Activated T-cell treated with anti-CD3 and anti-CD28 coated beads for 1 hour (primary cell): ENCODE measurements at regions not wholly inside any gene's neighbourhood (a gene's known extent, or its start where the extent isn't known, plus 50 kb on each side); places are given as distances from the start of the nearest gene placed in this dataset.
"Not testable (repeated sequence)": the region's sequence is repeated elsewhere in the genome, so short reads cannot be mapped to it uniquely, and the experiment has no call there.

ENCODE experiments used
- DNase-seq: peaks from one replicate; pipeline ENCODE4 v3.0.0-alpha.2; 2020; ENCODE audit warnings: low read depth

DNA sequence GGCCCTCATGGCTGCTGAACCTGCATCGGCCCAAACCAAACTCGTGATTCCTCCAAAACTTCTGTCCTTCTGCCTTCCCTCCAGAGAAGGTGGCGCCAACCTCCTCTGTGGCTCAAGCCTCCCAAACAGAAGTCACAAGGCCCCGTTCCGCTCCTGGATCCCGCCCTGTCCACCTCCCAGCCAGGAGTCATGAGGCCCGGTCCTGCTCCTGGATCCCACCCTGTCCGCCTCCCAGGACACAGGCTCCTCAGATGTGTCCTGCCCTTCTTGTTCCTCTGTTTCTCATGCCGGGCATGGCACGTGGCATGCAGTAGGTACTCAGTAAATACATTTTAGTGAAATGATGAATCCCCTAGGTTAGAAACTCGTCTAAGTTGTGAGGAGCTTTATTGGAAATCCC lies 94.2 kb upstream of the SFSWAP start:
- DNase-seq: no peak

DNA sequence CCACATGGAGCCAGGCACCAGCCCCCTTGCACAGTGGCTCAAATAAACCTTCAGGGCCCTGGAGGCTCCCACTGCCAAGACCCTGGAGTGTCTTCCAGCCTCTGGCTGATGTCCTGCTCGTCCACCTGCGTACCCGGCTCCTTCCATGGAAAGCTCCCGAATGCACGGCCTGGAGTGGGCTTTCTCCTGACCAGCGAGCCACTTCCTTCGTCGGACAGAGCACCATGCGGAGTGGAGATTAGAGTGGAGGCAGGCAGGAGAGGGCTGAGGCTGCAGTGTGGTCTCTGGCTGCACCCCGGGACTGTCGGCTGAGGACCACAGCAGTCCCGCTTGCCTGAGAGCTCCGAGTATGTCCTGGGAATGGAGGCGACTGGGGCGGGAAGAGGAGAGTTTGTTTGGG lies 93.7 kb upstream of the SFSWAP start:
- no peak for DNase-seq

DNA sequence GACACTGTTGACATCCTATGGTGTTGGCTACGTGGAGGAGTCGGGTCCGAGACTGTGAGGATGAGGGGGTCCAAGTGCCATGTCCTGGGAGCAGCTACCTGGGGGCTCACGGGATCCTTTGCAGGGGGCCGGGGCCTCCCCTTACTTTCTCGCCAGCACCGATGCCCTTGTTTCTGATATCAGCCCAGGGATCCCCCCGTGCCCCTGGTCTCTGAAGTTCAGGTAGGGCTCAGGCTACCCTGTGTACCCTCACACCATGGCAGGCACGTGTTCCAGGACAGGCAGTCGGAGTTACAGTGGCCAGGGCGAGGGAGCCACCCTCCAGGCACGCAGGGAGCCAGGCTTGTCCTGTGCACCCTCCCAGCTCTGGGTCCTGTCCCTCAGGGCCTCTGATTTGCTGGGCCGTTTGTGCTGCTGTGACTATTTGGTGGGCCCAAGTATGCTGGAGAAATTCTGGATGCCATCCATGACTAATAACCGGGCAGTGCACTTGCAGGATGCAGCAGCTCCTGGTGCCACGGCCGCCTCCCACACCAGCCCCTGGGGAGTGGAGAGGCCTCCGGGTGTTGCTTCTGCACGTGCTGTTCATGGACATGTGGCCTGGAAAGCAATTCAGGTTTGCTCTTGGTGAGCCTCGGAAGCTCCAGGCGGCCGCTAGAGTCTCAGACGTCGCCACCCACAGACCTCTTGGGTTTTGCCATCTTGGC lies 93.1 kb upstream of the SFSWAP start:
- DNase-seq: no peak

DNA sequence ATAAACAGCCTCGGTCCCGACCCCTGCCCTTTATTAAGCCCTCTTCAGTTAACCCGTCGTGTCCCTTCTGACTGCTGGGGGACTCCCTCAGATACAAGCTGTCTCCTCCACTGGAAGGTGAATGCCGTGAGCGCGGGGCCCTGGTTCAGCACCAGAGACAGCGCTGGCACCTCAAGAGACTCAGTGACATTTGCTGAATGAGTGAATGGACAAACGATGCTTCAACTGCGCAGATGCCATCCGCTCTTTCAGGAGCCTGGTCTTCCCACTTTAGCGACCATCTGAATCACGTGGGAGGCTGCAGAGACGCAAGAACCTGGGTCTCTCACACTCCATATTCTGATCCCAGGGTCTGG lies 92.6 kb upstream of the SFSWAP start:
- DNase-seq: no peak

DNA sequence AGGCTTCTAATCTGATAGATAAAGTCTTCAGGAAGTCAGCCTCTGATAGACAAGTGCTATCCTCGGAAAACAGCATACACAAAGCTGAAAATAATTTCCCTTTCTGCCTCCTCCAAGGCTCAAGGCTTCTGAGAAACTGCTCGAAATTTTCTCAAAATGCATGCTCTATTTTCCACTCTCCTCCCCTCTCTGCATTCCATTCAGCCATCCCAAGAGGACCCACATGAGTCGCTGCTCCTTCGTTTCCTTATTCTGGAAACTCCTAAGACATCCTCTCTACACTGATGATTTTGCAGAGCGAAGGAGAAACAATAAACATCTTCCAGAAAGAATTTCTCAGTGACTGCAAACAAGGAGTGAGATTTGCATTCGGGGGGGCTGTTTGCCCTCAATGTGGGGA lies 92.2 kb upstream of the SFSWAP start:
- no peak for DNase-seq

DNA sequence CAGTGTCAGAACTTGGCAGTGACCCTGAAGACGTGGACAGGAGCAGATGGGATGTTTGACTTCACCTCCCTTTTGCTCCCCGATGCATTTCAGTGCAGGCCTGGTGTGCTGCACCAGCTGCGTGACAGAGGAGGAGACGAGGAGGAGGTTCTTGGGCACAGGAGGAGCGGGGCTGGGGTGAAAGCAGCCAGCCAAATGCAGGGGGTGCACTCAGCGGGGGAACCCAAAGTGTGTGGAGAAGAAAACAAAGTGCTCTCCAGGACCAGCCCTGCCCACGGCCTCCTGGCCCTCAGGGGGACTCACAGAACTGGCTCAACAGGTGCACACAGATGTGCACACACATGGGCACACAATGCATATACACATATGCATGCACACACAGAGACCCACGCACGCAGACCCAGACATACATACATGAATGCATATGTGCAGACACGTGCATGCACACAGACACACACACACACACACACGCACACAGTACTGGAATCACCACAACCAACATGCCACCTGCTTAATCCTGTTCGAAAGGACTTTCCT lies 91.7 kb upstream of the SFSWAP start:
- no peak for DNase-seq

DNA sequence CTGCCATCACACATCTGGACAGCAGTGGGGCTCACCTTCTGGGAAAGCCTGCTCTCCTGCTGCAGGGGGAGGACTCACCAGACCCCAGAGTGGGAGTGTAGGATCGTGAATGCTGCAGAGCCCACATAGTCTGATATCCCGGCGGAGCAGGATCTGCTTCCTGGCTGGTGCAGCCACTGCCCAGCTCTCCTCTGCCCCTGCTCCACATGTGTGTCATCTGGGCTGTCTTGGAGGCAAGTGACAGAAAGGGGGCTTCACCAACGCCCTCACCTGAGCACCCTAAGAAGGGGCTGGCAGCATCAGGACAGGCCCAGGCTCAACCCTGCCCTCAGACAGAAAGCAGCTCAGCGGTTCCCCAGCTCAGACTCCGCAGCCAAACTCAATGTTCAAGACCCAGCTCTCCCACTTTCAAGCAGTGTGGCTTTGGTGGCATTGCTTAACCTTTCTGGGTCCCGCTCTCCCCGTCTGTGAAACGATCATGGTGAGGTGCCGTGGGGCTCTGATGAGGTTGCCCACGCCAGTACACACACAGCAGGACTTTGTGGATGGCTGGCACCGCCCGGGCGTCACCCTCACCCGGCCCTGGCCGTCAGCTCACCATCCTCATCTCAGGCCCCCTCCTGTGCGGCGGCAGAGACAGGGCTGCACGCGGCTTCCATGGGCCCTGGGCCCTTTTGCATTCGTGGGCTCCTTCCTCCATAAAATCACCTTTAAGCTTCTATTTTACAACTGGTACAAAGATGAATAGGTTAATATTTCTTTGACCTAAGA lies 91.0 kb upstream of the SFSWAP start:
- no peak for DNase-seq

DNA sequence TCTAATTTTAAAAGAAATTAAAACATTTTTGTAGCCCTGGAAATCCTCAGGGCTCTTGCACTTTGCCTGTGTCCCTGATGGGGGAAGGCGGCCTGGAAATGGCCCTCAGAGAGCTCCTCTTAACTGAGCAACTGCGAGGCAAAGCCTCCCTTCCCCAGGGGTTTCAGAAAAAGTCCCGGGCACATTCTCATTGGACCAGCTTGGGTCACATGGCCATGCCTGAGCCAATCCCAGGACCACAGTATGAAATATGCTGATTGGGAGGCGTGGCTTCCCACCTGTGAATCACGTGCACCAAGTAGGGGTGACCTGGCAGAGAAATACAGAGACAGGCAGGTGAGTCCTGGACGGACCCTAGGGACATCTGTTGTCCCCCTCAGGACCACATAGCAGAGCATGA lies 90.4 kb upstream of the SFSWAP start:
- no peak for DNase-seq

DNA sequence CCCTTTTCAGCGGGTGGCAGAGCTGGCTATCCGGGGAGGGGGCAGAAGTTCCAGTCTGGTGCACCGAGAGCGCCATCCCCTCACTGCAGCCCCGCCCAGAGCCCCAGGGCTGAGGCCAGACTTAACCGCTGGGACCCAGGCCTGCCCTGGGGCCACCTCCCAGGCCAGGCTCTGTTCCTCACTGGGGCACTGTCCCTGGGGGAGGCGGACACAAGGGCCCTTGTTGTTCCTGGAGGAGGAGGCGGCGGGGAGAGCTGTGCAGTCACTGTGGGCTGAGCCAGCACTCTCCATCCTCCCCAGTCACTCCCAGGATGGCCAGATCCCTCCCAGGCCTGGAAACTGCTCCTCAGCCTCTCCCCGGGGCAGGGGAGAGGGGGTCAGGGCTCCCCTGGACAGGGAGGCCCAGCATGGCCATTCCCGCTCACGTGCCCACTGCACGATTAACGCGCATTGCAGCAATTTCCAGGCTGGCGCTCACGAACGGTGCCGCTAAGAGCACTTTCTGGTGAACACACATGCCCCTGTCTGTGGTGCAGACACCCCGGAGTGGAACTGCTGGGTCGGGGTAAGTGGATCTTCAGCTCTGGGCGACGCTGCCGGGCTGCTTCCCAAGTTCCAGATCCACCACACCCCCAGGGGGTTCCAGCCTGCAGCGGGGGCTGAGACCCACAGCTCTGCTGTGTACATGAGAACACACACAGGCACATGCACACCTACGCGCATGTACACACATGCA lies 89.8 kb upstream of the SFSWAP start:
- no peak for DNase-seq

DNA sequence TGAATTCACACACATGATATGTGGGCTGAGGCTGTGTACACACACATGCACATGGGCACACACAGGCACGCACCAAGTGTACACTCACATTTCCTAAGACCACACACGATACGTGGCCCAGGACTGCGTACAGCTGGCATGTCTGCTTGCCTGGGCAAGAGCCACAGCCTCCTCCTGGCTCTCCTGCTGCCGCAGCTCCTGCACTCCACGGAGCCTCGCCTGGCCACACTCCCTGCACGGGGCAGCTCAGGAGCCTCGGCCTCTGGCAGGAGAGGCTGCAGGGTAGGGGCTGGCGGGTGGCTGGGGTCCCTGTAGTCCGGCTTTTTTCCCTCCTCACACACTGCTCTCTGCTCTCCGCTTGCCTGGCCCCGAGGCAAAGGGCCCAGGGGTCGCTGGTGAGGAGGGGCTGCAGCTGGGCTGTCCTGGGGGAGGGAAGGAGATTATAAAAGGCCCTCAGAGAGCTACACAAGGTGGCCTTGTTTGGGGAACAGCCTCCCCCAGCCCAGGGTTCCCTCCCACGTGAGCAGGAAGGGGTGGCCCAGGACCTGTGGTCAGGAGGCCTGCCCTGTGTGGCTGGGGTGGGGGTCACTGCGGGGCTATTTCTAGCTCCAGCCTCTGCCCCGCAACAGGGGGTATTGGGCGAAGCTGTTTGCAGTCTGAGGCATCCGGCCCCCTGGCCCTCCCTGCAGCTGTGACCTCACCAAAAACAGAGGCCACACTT lies 89.0 kb upstream of the SFSWAP start:
- DNase-seq: no peak

DNA sequence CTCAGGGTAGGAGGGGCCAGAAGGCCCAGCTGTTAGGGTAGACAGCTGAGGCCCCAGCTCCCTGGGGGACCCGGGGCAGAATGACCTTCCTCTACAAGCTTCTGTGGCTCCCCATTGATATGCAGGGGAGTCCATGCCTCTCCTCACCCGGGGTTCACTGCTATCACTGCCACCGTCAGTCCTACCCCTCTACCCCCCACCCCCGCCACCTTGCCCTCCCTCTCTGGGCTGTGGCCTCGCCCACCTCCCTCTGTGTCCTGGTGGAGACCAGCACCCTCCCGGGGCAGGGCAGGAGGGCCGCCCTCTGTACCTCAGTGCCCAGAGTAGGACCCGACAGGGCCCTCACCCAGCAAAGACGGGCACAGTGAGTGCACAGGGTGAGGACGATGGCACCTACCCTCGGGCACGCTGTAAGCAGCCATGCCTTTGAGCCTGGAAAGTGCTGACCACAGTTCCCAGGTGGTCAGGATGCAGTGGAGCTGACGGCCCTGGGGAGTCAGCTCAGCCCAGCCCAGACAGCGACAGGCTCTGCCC lies 88.4 kb upstream of the SFSWAP start:
- DNase-seq: no peak

DNA sequence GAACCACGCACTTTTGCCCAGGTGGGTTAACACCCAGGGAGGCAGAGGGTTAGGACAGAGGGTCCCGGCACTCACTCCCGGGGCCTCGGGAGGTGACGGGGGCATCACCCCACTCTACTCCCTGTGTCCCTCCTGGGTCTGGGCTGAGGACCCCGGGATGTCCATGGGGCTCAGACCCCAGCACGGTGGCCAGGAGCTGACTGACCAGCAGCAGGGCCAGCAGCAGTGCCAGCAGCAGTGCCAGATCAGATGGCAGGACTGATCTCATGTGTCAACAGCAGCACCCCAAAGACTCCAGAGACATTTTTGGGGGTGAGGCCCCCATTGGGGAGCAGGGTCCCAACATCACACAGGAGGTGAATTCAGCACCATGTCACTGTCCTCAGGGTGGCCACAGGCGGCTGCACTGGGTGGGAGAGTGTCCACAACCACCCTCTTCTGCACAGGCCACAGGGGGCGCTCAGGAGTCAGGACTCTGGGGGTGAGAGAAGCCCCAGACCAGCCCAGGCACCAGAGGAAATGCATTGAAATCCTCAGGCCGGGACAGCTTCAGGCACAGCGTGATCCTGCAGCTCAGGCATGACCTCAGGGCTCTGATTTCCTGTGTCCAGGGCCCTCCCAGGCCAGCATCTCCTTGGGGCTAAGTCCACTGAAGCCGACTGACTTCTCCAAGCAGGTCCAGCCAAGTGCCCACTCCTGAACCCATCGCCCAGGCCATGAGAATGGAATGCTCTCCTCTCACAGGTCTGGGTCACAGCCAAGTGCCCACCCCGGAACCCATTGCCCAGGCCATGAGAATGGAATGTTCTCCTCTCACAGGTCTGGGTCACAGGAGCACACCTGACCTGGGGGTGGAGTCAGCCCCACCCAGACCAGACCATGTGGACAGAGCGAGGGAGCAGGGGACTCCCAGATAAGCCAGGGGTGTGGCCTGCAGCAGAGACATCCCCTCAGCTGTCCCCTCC lies 87.2 kb upstream of the SFSWAP start:
- DNase-seq: not testable (repeated sequence)

DNA sequence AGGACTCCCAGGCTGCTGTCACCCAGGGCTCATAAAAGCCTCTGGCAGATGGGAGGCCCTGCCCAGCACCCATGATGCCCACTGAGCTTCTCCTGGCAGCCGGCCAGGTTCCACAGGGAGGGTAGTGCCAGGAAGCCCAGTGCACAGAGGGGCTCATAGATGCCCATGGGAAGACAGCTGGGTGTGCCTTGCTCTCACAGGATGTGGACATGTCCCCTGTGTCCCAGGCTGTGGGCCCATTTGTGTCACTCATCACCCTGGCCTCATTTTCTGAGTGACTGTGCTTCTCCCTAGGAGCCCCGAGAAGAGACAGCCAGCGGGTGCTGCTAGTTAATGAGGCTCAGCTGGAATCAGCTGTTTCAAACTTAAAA lies 86.5 kb upstream of the SFSWAP start:
- not testable (repeated sequence) for DNase-seq

DNA sequence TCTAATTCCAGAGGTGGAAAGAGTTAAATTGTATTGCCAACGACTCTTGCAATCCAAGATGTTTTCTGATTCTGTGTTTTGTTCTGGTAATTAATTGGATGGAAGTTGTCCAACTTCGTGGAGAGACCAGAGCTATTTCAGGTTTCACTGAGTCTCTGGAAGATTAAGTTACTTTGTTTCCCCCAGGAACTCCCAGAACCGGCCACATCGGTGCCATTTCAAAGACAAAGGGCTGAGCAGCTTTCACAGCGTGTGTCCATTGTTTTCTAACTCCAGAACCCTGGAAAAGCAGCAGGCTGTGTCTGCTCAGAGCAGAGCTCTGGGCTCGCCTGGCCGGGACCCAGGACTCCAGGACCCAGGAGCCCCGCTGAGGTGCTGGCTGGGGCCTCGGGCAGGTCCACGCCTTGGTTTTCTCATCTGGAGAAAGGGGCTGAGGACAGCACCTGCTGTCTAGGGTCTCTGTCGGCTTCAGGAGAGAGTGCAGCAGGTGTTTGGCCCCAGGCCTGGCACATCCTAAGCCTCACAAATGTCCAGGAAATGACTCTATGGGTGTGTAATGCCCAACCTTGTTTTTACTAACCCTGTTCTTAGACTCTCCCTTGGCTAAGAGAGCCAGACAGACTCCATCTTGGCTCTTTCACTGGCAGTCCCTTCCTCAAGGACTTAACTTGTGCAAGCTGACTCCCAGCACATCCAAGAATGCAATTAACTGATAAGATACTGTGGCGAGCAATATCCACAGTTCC lies 86.0 kb upstream of the SFSWAP start:
- DNase-seq: not testable (repeated sequence)

DNA sequence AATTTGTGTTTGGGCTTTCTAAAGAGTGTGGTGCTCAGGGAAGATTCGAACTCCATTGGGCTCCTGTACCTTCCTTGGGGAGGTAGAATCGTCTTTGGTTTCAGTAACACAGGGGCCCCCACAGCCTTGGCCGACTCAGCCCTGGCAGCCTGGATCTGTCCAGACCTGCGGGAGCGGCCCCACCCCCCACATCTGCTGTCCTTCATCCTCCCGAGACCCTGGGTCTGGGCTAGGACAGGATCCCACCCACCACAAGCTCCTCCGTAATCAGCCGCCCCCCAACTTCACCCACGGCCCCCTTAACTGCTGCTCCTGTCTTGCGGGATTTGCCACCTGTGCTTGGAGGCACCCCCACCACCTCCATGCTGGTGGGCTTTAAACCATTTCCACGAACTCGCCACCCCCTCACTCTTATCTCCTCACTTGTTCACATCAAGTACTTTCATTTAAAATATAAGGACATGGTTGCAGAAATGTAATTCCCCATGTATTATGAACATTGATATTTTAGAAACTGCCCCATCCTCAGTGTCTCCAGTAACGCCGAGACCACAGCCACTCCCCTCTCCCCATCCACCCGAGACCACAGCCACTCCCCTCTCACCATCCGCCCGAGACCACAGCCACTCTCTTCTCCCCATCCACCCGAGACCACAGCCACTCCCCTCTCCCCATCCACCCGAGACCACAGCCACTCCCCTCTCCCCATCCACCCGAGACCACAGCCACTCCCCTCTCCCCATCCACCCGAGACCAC lies 84.7 kb upstream of the SFSWAP start:
- not testable (repeated sequence) for DNase-seq

DNA sequence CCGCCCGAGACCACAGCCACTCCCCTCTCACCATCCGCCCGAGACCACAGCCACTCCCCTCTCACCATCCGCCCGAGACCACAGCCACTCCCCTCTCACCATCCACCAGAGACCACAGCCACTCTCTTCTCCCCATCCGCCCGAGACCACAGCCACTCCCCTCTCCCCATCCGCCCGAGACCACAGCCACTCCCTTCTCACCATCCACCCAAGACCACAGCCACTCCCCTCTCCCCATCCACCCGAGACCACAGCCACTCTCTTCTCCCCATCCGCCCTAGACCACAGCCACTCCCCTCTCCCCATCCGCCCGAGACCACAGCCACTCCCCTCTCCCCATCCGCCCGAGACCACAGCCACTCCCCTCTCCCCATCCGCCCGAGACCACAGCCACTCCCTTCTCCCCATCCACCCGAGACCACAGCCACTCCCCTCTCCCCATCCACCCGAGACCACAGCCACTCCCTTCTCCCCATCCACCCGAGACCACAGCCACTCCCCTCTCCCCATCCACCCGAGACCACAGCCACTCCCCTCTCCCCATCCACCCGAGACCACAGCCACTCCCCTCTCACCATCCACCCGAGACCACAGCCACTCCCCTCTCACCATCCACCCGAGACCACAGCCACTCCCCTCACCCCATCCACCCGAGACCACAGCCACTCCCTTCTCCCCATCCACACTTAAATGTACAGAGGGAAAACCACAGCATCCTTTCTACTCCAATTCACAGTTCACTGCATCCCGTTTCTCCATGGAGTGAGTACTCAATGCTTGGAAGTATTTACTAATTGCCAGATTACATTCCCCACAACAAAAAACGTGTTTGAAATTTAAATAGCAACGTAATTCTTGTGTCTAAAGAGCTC lies 83.5 kb upstream of the SFSWAP start:
- DNase-seq: not testable (repeated sequence)

DNA sequence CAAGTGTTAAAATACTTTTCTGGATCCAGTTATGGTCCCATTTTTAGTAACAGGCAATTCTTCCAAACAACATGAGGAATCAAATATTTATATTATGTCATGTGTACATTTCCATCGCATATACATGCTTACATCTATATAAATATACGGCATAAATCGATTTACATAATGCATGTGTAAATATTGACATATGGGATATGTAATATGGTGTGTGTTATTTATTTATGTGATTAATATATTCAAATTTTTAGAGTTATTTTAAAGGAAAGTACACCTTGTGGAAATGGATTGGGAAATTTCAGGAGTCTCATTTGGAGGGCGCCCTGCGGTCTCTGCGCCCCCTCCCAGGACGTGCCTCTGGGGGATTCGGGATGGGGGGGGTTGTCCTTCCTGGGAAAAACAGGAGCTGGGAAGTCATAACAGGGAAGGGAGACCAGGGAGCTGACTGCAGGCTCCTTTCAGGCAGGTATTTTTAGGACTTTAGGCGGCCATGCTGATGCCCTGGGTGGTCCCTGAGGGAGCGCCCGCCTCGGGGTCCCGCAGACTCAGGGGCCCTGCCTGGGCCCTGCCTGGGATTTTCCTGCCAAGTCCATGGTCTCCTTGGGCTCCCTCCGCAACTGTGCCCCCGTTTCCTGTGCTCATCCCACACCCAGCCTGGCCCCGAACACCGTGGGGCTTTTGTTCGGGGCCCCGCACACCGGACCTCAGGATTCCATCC lies 82.7 kb upstream of the SFSWAP start:
- DNase-seq: no peak
